DMS153 (cell line): ENCODE measurements at regions not wholly inside any gene's neighbourhood (a gene's known extent, or its start where the extent isn't known, plus 50 kb on each side); places are given as distances from the start of the nearest gene placed in this dataset.
"Not testable (repeated sequence)": the region's sequence is repeated elsewhere in the genome, so short reads cannot be mapped to it uniquely, and the experiment has no call there.

ENCODE experiments used
- DNase-seq: peaks from one replicate; lab custom pipeline; 2025; lab: John Stamatoyannopoulos, UW

- DNase-seq: no peak
Measured at GRCh38 chr10:6729071-6729774, 149.1 kb upstream of the PRKCQ start.

DNA sequence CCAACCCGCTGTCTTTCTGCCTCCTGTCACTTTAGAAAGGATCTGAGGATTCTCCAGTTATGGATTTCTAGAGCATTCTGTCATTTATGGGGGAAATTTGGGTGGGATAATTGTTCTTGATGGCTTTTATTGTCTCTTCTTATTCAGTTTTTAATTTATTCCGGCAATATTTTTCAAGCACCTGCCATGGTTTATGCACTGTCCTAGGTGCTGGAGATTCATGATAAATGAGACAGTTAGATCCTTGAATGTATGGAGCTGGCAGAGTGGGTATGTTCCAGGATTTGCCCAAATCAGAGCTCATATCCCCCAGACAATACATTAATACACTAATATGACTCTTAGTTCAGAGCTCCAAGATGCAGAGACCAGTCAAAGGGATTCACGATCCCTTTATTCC is 146.8 kb upstream of the PRKCQ start:
- no peak for DNase-seq

DNA sequence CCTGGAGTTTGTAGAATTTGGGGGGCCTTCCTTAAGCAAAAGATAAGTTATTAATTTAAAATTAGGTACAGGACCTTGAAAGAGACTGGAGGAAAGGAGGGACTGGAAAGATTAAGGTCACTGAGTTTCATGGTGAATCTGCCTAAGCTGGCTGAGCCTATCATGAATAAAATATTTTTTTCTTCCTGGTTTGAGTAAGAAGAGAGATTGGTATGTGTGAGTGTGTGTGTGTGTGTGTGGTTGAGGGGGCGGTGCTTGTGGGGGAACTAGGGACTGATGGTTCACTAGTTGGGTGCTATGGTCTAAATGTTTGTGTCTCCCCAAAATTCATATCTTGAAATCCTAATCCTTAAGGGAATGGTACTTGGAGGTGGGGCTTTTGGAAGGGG is 142.5 kb upstream of the PRKCQ start:
- no peak for DNase-seq

DNA sequence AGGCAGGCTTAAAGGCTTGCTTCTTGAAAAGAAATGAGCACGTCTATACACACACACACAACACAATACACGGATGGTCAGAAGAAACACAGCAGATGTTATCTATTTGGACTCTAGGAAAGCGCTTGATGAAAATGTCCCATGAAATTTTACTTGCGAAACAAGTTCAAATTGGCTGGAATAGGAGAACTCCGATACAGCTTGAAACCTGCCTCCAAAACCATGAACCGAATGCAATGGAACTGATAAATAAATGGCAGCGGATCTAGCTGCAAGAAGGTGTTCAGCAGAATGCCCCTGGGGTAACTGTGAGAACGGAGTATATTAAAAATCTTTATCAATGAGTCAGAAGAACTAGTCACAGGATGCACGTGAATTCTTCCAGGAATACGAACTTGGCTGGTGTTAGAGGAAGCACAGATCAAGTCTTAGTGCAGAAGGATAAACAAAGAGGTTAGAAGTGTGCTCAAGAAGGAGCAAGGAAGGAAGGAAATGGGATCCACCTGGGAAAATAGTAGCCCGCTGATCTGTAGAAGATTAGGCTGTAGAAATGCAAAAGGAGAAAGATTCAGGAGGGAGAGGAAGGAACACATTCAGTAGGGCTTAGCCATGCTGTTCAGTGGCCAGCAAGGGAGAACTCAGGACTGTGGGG is 142.0 kb upstream of the PRKCQ start:
- DNase-seq: no peak

DNA sequence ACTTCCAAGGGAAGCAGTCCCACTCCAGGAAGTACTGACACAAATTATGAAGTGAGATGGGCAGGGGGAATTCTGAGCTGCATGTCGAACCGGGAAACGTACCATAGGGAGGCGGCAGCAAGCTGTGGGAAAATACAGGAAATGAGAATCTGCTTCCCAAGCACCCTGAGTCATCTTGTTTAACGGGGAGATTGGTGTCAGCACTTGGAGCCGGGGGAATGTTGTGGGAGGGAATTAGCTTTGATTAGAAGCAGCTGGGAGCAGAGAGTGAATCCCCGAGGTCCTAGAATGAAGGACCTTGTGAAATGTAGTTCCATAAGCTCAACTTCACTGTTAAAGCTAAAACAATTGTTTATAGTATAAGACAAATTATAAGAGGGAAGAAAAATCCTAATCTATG is 141.4 kb upstream of the PRKCQ start:
- DNase-seq: no peak

DNA sequence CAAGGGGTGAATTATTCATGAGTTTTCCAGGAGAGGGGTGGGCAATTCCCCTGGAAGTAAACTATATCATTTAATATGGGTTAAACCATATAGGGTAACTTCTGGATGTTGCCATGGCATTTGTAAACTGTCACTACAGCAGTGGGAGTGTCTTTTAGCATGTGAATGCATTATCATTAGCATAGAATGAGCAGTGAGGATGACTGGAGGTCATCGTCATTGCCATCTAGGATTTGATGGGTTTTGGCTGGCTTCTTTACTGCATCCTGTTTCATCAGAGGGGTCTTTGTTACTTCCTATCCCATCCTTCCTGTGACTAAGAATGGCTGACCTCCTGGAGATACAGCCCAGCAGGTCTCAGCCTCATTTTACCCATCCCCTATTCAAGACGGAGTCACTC is 139.5 kb upstream of the PRKCQ start:
- no peak for DNase-seq

DNA sequence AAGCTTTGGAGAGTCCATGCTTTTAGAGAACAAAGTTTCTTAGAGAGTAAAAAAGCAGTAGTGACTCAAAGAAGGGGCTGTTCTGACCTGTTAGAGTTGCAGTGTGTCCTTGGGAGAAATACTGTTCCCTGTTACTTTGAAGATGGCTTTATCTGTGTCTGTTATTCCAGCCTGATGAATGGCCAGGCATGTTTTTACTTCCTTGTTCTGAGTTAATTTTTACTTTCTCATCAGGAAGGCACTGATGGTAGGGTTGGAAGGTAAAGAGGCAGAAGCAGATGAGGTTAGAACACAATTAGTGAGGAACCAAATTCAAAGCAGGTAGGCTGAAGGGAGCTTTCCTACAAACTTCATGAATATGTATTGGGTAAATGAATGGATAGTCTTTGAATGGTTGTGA is 138.5 kb upstream of the PRKCQ start:
- no peak for DNase-seq

DNA sequence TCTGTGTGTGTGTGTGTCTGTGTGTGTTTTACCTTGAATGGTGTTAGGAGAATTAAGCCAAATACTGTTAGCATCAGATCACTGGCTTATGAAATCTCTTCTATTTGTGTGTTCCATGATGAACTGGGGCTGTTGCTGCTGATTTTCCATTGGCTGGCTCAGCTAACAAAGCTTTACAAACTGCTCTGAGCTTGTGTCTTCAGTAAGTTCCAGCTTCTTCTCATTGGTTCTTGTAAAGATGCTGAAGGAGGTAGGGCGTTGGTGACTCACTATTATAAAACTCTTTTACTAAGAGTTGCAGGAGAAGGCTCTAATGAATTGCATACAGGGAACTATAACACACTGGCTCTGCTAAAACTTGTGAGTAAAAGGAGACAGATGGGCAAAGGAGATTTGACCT is 136.4 kb upstream of the PRKCQ start:
- no peak for DNase-seq

DNA sequence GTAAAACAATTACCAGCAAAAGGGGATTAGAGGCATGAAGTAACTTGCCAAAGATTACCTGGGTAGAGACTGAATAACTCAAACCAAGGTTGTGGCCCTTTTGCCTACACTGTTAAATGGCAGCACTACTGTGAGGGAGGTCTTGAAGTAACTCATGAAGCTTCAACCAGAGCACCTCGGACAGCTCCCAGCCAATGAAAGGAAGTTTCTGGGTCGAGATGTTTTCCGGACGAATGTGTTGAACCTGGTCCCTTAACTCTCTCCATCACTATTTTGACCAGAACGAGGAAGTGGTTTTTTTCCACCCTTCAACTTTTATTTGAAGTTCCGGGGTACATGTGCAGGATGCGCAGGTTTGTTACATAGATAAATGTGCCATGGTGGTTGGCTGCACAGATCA is 133.6 kb upstream of the PRKCQ start:
- DNase-seq: no peak

GRCh38 chr10:6713120-6713519 is 133.0 kb upstream of the PRKCQ start:
- no peak for DNase-seq

DNA sequence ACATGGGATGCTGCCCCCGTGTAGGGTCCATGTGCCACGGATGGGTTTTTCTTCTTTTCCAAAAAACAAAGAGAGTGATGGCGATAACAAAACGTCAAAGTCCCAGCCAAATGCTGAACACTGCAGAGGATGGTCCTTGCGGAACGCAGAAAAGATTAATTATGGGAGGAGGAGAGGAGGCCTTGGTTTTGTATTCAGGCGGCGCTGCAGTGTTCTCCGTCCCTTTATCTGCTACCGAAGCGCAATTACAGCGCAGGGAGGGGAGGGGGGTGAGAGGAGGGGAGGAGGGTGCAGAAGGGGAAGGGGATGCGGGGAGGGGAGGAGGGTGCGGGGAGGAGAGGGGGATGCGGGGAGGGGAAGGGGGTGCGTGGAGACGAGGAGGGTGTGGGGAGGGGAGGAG is 131.8 kb upstream of the PRKCQ start:
- DNase-seq: no peak

DNA sequence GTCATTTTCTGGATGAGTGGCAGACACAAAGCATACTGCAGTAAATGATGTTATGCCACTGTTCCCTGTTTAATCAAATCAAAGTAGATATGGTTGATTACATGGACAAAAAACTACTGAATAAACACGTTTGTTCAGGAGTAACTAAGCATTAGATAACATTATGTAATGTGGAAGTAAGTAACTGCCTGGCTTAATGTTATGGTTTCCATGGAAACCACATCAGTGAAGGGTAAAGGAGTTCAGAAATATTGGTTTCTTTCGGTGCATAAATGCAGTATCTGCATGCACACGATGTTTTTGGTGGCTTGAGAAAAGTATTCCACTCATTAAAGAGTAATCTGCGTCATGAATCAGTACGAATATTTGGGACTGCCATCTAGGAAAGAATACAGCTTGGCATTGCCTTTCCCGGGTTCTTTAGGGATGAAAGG is 131.3 kb upstream of the PRKCQ start:
- DNase-seq: no peak

GRCh38 chr10:6707352-6707751 is 127.3 kb upstream of the PRKCQ start:
- DNase-seq: no peak

DNA sequence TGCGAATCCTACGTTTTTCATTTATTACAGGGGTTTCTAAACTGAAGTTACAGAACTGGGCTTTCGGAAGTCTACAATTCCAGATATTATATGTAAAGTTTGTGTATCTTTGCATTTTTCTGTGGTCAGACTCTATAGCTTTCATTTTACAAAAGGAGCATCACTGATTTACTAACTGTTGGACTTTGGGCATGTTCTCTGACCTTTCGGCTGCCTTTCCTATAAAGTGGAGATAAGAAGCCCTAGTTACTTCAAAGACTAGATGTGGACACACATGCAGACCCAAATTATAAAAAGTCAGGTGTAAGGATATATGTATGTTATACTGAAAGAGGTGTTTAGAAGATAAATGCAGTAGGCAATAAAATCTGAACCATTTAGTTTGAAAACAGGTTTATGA is 126.6 kb upstream of the PRKCQ start:
- no peak for DNase-seq

DNA sequence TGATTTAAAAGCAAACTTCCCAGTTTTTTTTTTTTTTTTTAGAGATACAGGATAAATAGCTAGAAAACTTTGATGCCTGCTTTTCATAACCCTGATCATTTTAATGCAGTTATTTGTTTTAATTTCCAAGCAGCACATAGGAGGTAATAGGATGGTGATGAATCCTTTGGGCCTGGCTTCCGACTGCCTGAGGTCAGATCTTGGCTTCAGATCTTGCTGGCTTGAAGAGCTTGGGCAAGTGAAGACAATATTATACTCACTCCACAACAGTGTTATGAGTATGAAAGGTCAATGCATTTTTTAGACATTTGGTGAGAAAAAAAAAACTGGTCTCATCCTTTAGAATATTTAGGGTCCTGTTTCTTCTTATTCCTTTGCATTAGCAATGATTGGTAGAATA is 124.8 kb upstream of the PRKCQ start:
- DNase-seq: no peak

DNA sequence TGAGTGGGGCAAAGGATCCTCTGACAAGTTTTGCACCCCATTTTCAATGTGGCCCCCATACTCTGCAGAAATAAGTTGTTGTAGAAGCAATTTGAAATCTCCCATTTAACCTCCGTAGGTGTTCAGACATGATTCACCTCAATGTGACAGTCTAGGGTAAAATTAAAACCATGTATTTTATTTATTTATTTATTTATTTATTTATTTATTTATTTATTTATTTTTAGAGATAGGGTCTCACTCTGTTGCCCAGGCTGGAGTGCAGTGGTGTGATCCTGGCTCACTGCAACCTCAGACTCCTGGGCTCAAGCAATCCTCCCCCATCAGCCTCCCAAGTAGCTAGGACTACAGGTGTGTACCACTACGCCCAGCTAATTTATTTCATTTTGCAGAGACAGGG is 122.8 kb upstream of the PRKCQ start:
- not testable (repeated sequence) for DNase-seq

GRCh38 chr10:6702030-6702429 is 122.0 kb upstream of the PRKCQ start:
- DNase-seq: no peak

GRCh38 chr10:6701289-6701688 is 121.2 kb upstream of the PRKCQ start:
- DNase-seq: no peak

- DNase-seq: no peak
Measured at GRCh38 chr10:6700066-6700465, 120.0 kb upstream of the PRKCQ start.

DNA sequence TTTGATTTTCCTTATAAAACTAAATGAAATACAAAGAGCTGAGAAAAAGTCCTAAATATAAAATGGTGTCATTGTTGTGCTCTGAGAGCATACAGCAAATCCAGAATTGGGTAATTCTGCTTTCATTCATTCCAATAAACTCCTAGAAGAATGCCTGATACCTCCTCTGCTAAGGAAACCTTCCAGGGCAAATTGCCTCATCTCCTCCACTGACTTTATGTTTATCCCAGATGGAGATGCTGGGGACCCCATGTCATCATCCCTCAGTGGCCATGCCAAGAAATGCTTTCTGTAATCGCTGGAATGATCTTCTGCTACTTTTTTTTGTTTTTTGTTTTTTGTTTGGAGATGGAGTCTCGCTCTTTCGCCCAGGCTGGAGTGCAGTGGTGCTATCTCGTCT is 119.3 kb upstream of the PRKCQ start:
- no peak for DNase-seq

DNA sequence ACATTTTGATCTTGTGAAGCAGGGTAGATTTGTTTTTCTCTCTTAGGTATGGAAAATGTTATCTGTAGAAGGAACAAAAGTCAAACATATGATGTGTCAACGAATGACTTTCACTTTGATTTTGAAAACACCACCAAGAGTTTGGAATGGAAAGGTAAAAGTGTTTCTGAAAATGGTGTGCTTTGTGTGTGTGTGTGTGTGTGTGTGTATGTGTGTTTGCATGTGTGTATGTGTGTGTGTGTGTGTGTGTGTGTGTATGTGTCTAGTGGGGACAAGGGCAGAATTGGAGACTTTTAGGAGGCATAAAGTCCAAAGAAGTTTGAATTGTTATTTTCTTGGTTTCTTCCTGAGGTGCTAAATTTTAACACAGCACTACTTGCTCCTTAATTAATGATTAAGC is 115.4 kb upstream of the PRKCQ start:
- no peak for DNase-seq

DNA sequence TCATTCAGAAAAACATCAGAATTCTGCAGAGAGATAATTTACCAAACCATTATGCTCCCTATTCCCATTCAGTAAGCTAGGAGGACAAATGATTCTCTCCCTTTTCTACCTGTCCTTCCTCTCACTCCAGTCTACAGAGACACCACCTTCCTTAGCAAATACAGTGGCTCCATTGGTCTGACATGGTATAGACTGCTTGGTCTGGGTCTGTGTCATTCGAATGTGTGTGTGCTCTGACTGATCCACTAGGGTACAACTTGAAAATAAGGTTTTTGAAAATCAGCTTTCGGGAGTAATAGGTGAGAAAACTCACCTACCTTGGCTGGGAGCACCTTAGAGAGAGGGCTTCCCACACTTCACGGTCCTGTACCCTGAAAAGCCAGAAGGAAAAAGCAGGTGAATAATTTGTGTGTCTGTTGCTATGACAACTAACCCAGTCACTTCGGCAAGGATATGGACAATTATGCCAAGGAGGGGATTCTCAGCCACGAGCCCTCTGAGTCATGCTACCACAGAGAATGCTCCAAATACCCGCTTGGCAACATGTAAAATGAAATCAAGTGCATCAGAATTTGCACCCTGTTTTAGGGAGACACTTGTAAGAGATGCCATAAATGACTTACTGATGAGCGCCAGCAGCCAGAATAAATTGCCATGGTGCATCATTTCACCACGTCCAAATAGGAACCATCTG is 114.5 kb upstream of the PRKCQ start:
- DNase-seq: no peak

DNA sequence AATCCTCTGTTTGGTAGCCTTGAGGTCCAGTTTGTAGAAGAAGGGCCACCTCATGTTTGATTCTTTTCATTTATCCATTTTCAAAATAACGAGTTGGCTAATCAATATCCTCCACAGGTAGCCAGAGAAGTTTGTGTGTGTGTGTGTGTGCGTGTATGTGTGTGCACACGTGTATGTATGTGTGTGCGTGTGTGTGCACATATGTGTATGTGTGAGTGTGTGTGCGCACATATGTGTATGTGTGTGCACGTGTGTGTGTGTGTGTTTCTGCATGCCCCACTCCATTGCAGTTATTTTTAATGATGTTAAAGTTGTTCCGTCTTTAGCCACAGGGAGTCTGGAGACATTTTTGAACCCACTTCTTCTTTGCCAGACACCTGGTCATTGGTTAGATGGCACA is 112.8 kb upstream of the PRKCQ start:
- DNase-seq: no peak

- DNase-seq: no peak
Measured at GRCh38 chr10:6692103-6692502, 112.0 kb upstream of the PRKCQ start.
